ENCODE measurements at regions not wholly inside any gene's neighbourhood (a gene's known extent, or its start where the extent isn't known, plus 50 kb on each side); places are given as distances from the start of the nearest gene placed in this dataset.
A peak's percentile ranks its signal among the peaks of the same experiment; 100 is the strongest.

DNA sequence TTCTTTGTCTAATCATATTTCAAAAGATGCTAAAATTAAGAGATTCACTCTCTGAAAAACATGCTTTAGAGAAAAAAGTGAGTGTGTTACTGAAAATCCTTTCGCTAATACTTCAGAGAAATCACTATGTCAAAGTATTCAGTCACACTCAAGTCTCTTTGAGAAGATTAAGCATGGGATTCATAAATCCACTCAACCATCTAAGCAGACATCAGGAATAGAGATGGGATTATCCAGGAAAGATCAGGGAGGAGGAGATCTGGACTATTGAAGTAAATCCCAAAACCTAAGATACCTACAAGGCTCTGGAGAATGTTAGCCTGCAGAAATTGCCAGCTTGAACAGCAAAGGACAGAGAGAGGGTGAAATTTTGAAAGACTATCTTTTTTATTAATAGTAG is 317.2 kb upstream of the ACO1 start:
- H3K9me3 ChIP-seq: no peaks in the 10 kb centered on the region
- H3K36me3 ChIP-seq: no peaks in the 10 kb centered on the region
- no peaks in the 10 kb centered on the region for H3K4me1 ChIP-seq
- no peak overlapping the region for H3K27ac ChIP-seq
- no peaks in the 10 kb centered on the region for H3K27me3 ChIP-seq
- DNase-seq: no peak
- ATAC-seq: no peak
- TF ChIP-seq, protein P1, sequence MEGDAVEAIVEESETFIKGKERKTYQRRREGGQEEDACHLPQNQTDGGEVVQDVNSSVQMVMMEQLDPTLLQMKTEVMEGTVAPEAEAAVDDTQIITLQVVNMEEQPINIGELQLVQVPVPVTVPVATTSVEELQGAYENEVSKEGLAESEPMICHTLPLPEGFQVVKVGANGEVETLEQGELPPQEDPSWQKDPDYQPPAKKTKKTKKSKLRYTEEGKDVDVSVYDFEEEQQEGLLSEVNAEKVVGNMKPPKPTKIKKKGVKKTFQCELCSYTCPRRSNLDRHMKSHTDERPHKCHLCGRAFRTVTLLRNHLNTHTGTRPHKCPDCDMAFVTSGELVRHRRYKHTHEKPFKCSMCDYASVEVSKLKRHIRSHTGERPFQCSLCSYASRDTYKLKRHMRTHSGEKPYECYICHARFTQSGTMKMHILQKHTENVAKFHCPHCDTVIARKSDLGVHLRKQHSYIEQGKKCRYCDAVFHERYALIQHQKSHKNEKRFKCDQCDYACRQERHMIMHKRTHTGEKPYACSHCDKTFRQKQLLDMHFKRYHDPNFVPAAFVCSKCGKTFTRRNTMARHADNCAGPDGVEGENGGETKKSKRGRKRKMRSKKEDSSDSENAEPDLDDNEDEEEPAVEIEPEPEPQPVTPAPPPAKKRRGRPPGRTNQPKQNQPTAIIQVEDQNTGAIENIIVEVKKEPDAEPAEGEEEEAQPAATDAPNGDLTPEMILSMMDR (IDR thresholded peaks at IDR 0.05): no peak
- H3K4me3 ChIP-seq: no peak overlapping the region
- intact Hi-C loops (cut with DNase I): no loop called here

DNA sequence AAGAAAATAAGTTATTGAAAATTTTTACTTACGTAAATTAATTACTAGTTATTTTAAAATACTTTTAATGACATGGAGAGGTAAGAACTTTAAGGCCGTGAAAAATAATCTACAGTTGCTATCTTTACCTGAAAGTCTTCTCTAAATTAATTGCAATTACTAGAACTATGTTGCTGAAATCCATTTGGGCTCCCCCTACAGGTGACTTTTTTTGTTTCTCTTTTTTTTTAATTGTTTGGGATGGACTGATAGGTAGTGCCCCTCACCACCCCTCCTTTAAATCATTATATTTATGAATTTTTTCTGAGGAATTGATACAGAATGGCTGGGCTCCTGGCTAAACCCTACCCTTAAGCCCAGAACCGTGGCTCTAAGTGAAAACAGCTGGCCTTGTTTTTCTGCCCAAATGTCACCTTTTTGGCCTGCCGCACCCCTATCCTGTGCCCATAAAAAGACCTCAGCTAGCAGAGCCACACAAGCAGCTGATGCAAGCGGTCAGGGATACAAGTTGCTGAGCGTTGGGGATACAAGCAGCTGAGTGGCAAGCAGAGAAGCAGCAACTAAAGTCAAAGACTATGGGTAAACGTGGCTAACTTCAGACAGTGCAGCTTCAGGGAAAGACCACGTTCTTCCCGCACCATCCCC is 315.2 kb upstream of the ACO1 start:
- ATAC-seq (no peak), DNase-seq (no peak)
- Histone ChIP-seq H3K36me3 (no peaks in the 10 kb centered on the region), H3K4me3 (no peak overlapping the region), H3K4me1 (no peaks in the 10 kb centered on the region), H3K27me3 (no peaks in the 10 kb centered on the region), H3K27ac (no peak overlapping the region), H3K9me3 (no peaks in the 10 kb centered on the region)
- TF ChIP-seq, protein P1 (IDR thresholded peaks at IDR 0.05): peak; percentile 7
- intact Hi-C loops (cut with DNase I): no loop called here

DNA sequence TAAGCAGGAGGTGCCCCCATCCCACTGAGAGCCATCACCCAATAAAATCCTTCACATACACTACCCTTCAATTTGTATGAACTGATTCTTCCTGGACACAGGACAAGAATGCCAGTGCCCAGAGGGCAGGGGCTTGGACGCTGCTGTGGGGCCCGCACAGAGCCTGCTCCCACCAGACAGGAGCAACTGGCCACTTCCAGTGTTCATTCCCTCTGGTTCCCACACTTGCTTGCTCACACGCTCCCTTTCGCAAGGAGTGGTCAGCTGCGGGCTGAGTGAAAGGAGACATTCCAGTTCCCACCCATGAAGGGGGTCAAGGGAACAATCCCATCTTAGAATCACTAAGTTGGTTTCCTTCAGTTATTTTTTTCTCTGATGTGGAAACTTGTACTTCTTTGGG is 314.5 kb upstream of the ACO1 start:
- ATAC-seq (no peak), DNase-seq (no peak)
- Histone ChIP-seq H3K27me3 (no peaks in the 10 kb centered on the region), H3K36me3 (no peaks in the 10 kb centered on the region), H3K4me3 (no peak overlapping the region), H3K4me1 (no peaks in the 10 kb centered on the region), H3K27ac (no peak overlapping the region), H3K9me3 (no peaks in the 10 kb centered on the region)
- intact Hi-C loops (cut with DNase I): no loop called here
- TF ChIP-seq, protein P1 (IDR thresholded peaks at IDR 0.05): no peak

DNA sequence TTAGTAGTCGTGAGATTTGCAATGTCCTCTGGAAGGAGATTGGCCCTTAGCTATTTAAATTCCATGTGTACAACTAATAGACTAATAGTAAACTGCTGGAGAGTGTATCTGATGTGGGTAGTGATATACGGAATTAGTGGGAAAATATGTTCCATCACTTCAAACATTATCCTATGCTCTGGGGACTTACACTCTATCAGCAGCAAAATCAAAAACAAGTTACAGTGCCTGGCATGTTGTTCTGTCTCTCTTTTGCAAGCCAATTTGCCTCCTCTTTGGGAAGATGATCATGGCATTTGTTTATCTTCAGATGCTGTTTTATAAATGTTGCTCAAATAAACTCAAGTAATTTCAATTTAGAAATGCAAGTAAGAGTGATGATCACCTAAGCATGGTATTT is 311.9 kb upstream of the ACO1 start:
- TF ChIP-seq, protein P1 (IDR thresholded peaks at IDR 0.05): no peak
- no peaks in the 10 kb centered on the region for H3K4me1 ChIP-seq
- H3K9me3 ChIP-seq: no peaks in the 10 kb centered on the region
- H3K4me3 ChIP-seq: no peak overlapping the region
- H3K27me3 ChIP-seq: no peaks in the 10 kb centered on the region
- no peak for DNase-seq
- ATAC-seq: no peak
- intact Hi-C loops (cut with DNase I): no loop called here
- H3K36me3 ChIP-seq: no peaks in the 10 kb centered on the region
- H3K27ac ChIP-seq: no peak overlapping the region

DNA sequence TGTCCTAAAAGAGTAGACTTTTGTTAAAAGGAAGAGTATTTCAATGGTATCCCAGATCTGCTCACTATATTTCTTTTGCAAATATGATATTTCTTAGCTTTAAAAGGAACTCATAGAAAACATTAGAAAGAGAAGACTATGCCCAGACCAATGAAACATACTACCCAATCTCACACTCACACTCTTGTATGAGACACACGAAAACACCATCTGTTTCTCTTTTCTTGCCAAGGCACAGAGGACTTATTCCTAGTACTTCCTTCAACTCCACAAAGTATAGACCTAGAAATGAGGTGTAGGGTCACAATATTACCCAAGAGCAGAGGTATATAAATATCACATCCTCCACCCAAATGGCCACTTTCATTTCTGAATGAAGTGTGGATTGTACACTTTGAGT is 292.4 kb upstream of the ACO1 start:
- H3K27me3 ChIP-seq: no peaks in the 10 kb centered on the region
- H3K36me3 ChIP-seq: no peaks in the 10 kb centered on the region
- no peak overlapping the region for H3K27ac ChIP-seq
- no peak overlapping the region for H3K4me3 ChIP-seq
- ATAC-seq: no peak
- no peaks in the 10 kb centered on the region for H3K4me1 ChIP-seq
- DNase-seq: no peak
- intact Hi-C loops (cut with DNase I): no loop called here
- TF ChIP-seq, protein P1 (IDR thresholded peaks at IDR 0.05): no peak
- no peaks in the 10 kb centered on the region for H3K9me3 ChIP-seq

DNA sequence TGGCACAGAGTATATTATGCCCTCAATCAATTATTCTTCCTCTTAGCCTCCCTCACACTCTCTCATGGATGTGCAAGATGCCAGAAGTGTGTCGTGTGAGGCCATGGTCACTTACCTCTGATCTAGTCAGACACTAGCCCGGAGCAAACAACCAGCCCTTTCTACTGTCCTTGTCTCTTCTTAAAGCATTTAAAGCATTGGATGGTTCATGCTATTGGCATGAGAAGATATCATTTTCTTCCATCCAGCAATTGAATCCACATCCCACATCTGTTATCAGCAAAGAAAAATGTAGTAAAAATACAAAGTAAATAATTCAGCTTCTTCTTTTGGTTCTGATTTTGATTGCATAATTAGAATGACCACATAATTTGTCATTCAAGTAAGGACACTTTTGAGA is 267.2 kb upstream of the ACO1 start:
- Histone ChIP-seq H3K27ac (no peak overlapping the region), H3K4me1 (no peaks in the 10 kb centered on the region), H3K4me3 (no peak overlapping the region), H3K9me3 (no peaks in the 10 kb centered on the region), H3K27me3 (no peaks in the 10 kb centered on the region), H3K36me3 (no peaks in the 10 kb centered on the region)
- ATAC-seq (no peak), DNase-seq (no peak)
- intact Hi-C loops (cut with DNase I): no loop called here
- TF ChIP-seq, protein P1 (IDR thresholded peaks at IDR 0.05): no peak
